ENCODE measurements at regions not wholly inside any gene's neighbourhood (a gene's known extent, or its start where the extent isn't known, plus 50 kb on each side); places are given as distances from the start of the nearest gene placed in this dataset.

DNA sequence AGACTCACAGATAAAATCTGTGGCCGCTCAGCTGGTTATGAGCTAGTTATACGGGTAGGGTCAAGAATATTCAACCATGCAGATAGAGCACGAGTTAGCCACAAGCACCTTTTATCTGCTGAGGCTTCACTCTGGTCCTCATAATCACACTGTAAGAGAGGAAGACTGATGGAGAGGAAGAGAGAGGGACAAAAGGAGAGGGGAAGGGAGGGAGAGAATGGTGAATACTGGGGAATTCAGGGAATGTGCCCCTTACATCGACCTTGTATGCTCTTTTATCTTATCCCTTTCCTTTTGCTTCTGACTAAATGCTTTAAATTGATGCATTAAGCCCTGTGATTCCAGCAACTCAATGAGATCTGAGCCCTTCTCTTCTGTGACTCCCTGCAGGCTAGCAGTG is 333.1 kb downstream of the DSEL start:
- WGBS, 2 donors (ENCODE audit: extremely low coverage in 2 of 2, insufficient read length in 2 of 2, insufficient replicate concordance in 1 of 2) = no CpG with 5 or more reads among the region's 4 CpGs
- H3K9ac ChIP-seq (ENCODE audit: low read depth, low read length, poor library complexity) = no peak overlapping the region
- H2BK15ac ChIP-seq (ENCODE audit: low read length) = no peak overlapping the region
- no peaks in the 10 kb centered on the region for H3K79me1 ChIP-seq (ENCODE audit: low read depth, low read length)
- H2AK5ac ChIP-seq (ENCODE audit: low read depth, low read length) = no peak overlapping the region
- DNase-seq (ENCODE audit: low spot score) = peak; percentile 58
- peak overlapping the region; percentile 57 for H2AFZ ChIP-seq (ENCODE audit: low read length)
- no peak overlapping the region for H3K4me2 ChIP-seq (ENCODE audit: insufficient read depth, low read length, poor library complexity, severe bottlenecking)
- no peak overlapping the region for H3K4ac ChIP-seq (ENCODE audit: low read length)
- no peak overlapping the region for H2BK120ac ChIP-seq (ENCODE audit: low read depth, low read length)
- H3K18ac ChIP-seq (ENCODE audit: low read length) = no peak overlapping the region
- H2BK12ac ChIP-seq (ENCODE audit: low read length) = no peak overlapping the region
- H4K8ac ChIP-seq (ENCODE audit: low read depth, low read length) = no peak overlapping the region
- H3K14ac ChIP-seq (ENCODE audit: low read length) = no peak overlapping the region
- H3K4me3 ChIP-seq (ENCODE audit: low read length in 2 of 2) = no peak overlapping the region
- no peak overlapping the region for H3K23ac ChIP-seq (ENCODE audit: low read depth, low read length, poor library complexity)
- no peak overlapping the region for H4K91ac ChIP-seq (ENCODE audit: low read depth, low read length, poor library complexity)
- H3K27me3 ChIP-seq (ENCODE audit: control insufficient read depth in 3 of 3, insufficient read depth in 3 of 3, low read depth in 1 of 3, low read length in 3 of 3) = no peaks in the 10 kb centered on the region
- H3K36me3 ChIP-seq (replicated peaks in 1 of 2; ENCODE audit: control insufficient read depth in 2 of 2, insufficient read depth in 2 of 2, low read length in 2 of 2) = no peaks in the 10 kb centered on the region
- peaks cover 2 to 5% of the 10 kb centered on the region in 2 donors for H3K4me1 ChIP-seq (ENCODE audit: control insufficient read depth in 2 of 2, insufficient read depth in 1 of 2, low read depth in 1 of 2, low read length in 2 of 2)
- peak overlapping the region; percentile 77 for H3K27ac ChIP-seq (replicated peaks; ENCODE audit: low read length)
- no peaks in the 10 kb centered on the region for H3K9me3 ChIP-seq (replicated peaks in 1 of 2; ENCODE audit: control insufficient read depth in 2 of 2, insufficient read depth in 1 of 2, low read depth in 1 of 2, low read length in 2 of 2)
- no peak overlapping the region for H2BK5ac ChIP-seq (ENCODE audit: low read length)

DNA sequence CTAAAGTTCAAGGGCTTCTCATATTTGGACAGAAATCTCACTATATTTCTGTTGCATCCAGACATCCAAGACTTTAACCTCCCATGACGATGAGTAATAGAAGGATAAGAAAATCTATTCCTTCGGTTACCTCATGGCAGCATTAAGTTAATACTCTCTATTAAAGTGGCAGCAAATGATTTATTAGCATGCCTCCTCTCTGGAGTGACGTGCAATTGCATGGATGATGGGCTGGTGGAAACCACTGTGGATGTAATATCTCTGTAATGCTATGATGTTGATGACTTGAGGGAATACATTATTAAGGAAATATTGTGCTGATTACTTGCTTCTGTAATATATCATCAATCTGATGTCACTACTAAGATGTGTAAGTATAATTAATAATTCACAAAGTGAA is 336.8 kb downstream of the DSEL start:
- Histone ChIP-seq H3K23ac (ENCODE audit: low read depth, low read length, poor library complexity) (no peak overlapping the region), H3K27ac (replicated peaks; ENCODE audit: low read length) (no peak overlapping the region), H3K9me3 (replicated peaks in 1 of 2; ENCODE audit: control insufficient read depth in 2 of 2, insufficient read depth in 1 of 2, low read depth in 1 of 2, low read length in 2 of 2) (no peaks in the 10 kb centered on the region), H2BK12ac (ENCODE audit: low read length) (no peak overlapping the region), H2BK15ac (ENCODE audit: low read length) (no peak overlapping the region), H3K18ac (ENCODE audit: low read length) (no peak overlapping the region), H3K4me2 (ENCODE audit: insufficient read depth, low read length, poor library complexity, severe bottlenecking) (no peak overlapping the region), H3K4me3 (ENCODE audit: low read length in 2 of 2) (no peak overlapping the region), H2BK120ac (ENCODE audit: low read depth, low read length) (no peak overlapping the region), H3K27me3 (ENCODE audit: control insufficient read depth in 3 of 3, insufficient read depth in 3 of 3, low read depth in 1 of 3, low read length in 3 of 3) (no peaks in the 10 kb centered on the region), H3K79me1 (ENCODE audit: low read depth, low read length) (no peaks in the 10 kb centered on the region), H2BK5ac (ENCODE audit: low read length) (no peak overlapping the region), H4K91ac (ENCODE audit: low read depth, low read length, poor library complexity) (no peak overlapping the region), H3K4ac (ENCODE audit: low read length) (no peak overlapping the region), H3K14ac (ENCODE audit: low read length) (no peak overlapping the region), H3K9ac (ENCODE audit: low read depth, low read length, poor library complexity) (no peak overlapping the region), H3K4me1 (ENCODE audit: control insufficient read depth in 2 of 2, insufficient read depth in 1 of 2, low read depth in 1 of 2, low read length in 2 of 2) (peaks cover 2% of the 10 kb centered on the region in 2 donors), H4K8ac (ENCODE audit: low read depth, low read length) (no peak overlapping the region), H2AK5ac (ENCODE audit: low read depth, low read length) (no peak overlapping the region), H3K36me3 (replicated peaks in 1 of 2; ENCODE audit: control insufficient read depth in 2 of 2, insufficient read depth in 2 of 2, low read length in 2 of 2) (no peaks in the 10 kb centered on the region), H2AFZ (ENCODE audit: low read length) (no peak overlapping the region)
- DNase-seq (ENCODE audit: low spot score) = no peak
- no CpG with 5 or more reads among the region's 3 CpGs for WGBS, 2 donors (ENCODE audit: extremely low coverage in 2 of 2, insufficient read length in 2 of 2, insufficient replicate concordance in 1 of 2)

DNA sequence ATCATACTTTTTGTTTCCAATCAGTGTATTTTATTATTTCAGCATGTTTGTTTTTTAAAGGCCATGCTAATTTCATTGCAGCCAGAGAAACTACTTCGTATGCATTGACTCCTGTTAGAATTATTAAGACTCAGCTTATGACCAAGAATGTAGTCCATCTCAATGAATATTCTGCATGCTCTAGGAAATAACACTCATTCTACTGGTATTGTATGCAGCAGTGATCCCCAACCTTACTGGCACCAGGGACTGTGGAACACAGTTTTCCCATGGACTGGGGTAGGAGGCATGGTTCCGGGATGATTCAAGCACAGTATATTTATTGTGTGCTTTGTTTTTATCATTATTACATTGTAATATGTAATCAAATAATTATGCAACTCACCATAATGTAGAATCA is 356.9 kb downstream of the DSEL start:
- Histone ChIP-seq H2AK5ac (ENCODE audit: low read depth, low read length) (no peak overlapping the region), H2AFZ (ENCODE audit: low read length) (no peak overlapping the region), H2BK120ac (ENCODE audit: low read depth, low read length) (no peak overlapping the region), H3K9me3 (replicated peaks in 1 of 2; ENCODE audit: control insufficient read depth in 2 of 2, insufficient read depth in 1 of 2, low read depth in 1 of 2, low read length in 2 of 2) (peaks cover 0 to 1% of the 10 kb centered on the region in 2 donors), H3K4ac (ENCODE audit: low read length) (no peak overlapping the region), H3K4me1 (ENCODE audit: control insufficient read depth in 2 of 2, insufficient read depth in 1 of 2, low read depth in 1 of 2, low read length in 2 of 2) (peaks cover 0 to 4% of the 10 kb centered on the region in 2 donors), H3K9ac (ENCODE audit: low read depth, low read length, poor library complexity) (no peak overlapping the region), H3K27me3 (ENCODE audit: control insufficient read depth in 3 of 3, insufficient read depth in 3 of 3, low read depth in 1 of 3, low read length in 3 of 3) (no peaks in the 10 kb centered on the region), H3K23ac (ENCODE audit: low read depth, low read length, poor library complexity) (no peak overlapping the region), H3K36me3 (replicated peaks in 1 of 2; ENCODE audit: control insufficient read depth in 2 of 2, insufficient read depth in 2 of 2, low read length in 2 of 2) (no peaks in the 10 kb centered on the region), H3K27ac (replicated peaks; ENCODE audit: low read length) (no peak overlapping the region), H3K4me3 (ENCODE audit: low read length in 2 of 2) (no peak overlapping the region), H2BK15ac (ENCODE audit: low read length) (no peak overlapping the region), H3K18ac (ENCODE audit: low read length) (no peak overlapping the region), H3K14ac (ENCODE audit: low read length) (no peak overlapping the region), H4K91ac (ENCODE audit: low read depth, low read length, poor library complexity) (no peak overlapping the region), H2BK5ac (ENCODE audit: low read length) (no peak overlapping the region), H3K4me2 (ENCODE audit: insufficient read depth, low read length, poor library complexity, severe bottlenecking) (no peak overlapping the region), H2BK12ac (ENCODE audit: low read length) (no peak overlapping the region), H4K8ac (ENCODE audit: low read depth, low read length) (no peak overlapping the region), H3K79me1 (ENCODE audit: low read depth, low read length) (no peaks in the 10 kb centered on the region)
- WGBS, 2 donors (ENCODE audit: extremely low coverage in 2 of 2, insufficient read length in 2 of 2, insufficient replicate concordance in 1 of 2) = no CpG with 5 or more reads among the region's 2 CpGs
- no peak for DNase-seq (ENCODE audit: low spot score)

DNA sequence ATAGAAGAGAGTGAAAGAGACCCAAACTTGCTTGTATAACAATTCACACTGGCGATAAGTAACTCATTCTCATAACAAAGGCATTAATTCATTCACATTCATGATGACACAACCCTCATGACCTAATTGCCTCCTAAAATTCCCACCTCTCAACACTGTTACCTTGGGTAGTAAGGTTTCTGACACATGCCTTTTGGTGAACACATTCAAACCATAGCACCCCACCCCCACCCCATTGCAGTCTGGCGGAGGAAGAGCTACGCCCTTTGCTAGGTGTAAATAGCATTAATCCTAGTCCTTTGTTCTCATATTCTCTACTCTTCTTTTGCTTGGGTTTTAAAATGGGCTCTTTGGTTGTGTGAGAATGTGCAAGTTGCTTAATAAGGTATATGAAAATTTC is 361.5 kb downstream of the DSEL start:
- DNase-seq (ENCODE audit: low spot score) = no peak
- Histone ChIP-seq H3K4ac (ENCODE audit: low read length) (no peak overlapping the region), H3K9me3 (replicated peaks in 1 of 2; ENCODE audit: control insufficient read depth in 2 of 2, insufficient read depth in 1 of 2, low read depth in 1 of 2, low read length in 2 of 2) (peaks cover 0 to 1% of the 10 kb centered on the region in 2 donors), H3K4me1 (ENCODE audit: control insufficient read depth in 2 of 2, insufficient read depth in 1 of 2, low read depth in 1 of 2, low read length in 2 of 2) (peaks cover 4% of the 10 kb centered on the region in 2 donors), H3K27ac (replicated peaks; ENCODE audit: low read length) (no peak overlapping the region), H2AFZ (ENCODE audit: low read length) (no peak overlapping the region), H3K23ac (ENCODE audit: low read depth, low read length, poor library complexity) (no peak overlapping the region), H3K27me3 (ENCODE audit: control insufficient read depth in 3 of 3, insufficient read depth in 3 of 3, low read depth in 1 of 3, low read length in 3 of 3) (no peaks in the 10 kb centered on the region), H3K18ac (ENCODE audit: low read length) (no peak overlapping the region), H2BK5ac (ENCODE audit: low read length) (no peak overlapping the region), H3K4me3 (ENCODE audit: low read length in 2 of 2) (no peak overlapping the region), H4K8ac (ENCODE audit: low read depth, low read length) (no peak overlapping the region), H2BK15ac (ENCODE audit: low read length) (no peak overlapping the region), H2BK120ac (ENCODE audit: low read depth, low read length) (no peak overlapping the region), H3K4me2 (ENCODE audit: insufficient read depth, low read length, poor library complexity, severe bottlenecking) (no peak overlapping the region), H2BK12ac (ENCODE audit: low read length) (no peak overlapping the region), H3K14ac (ENCODE audit: low read length) (no peak overlapping the region), H3K36me3 (replicated peaks in 1 of 2; ENCODE audit: control insufficient read depth in 2 of 2, insufficient read depth in 2 of 2, low read length in 2 of 2) (no peaks in the 10 kb centered on the region), H3K9ac (ENCODE audit: low read depth, low read length, poor library complexity) (no peak overlapping the region), H4K91ac (ENCODE audit: low read depth, low read length, poor library complexity) (no peak overlapping the region), H3K79me1 (ENCODE audit: low read depth, low read length) (no peaks in the 10 kb centered on the region), H2AK5ac (ENCODE audit: low read depth, low read length) (no peak overlapping the region)
- WGBS, 2 donors (ENCODE audit: extremely low coverage in 2 of 2, insufficient read length in 2 of 2, insufficient replicate concordance in 1 of 2) = no CpG with 5 or more reads among the region's 3 CpGs
